Activated T-helper 1 cell treated with Interleukin-2 at 50 U/mL for 16 hours (primary cell): ENCODE measurements at regions not wholly inside any gene's neighbourhood (a gene's known extent, or its start where the extent isn't known, plus 50 kb on each side); places are given as distances from the start of the nearest gene placed in this dataset.

Experiments used
- DNase-seq: peaks from one replicate; pipeline ENCODE4 v3.0.0-alpha.2; 2020; ENCODE audit warnings: low read depth

DNA sequence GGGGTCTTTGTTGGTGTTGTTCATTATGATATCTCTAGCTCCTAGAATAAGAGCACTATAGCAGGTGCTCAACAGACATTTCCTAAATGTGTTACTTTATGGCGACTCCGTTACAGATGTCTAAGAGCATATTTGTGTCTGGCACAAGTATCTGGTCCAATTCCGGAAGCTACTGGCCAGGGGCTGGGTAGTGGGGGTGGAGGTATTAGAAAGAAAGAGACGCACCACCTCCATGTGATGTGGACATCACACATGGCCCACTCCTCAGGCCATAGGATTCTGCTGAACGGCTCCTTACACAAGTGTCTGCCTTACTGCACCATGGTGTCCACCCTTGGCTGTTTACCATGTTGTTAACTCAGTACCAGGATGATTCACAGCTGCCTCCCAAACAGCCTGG, 296.8 kb upstream of the MKI67 start:
- DNase-seq = no peak

DNA sequence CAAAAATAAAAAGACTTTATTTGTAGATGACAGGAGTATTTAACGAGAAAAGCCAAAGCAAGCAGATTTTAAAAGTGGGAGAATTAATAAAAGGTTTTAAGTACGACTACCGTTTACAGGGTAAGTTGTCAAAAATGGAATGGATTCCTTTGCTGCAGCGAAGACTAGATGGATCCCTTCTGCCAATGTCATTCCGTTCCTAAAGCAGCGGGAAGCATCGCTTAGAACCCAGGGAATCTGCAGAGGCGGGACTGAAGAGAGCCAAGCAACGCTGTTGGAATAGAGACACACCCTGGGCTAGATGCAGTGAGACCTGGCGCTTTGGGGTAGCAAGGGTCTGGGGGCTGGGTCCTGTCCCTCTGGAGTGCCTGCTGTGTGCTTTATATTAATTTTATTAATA, 303.1 kb upstream of the MKI67 start:
- no peak for DNase-seq

DNA sequence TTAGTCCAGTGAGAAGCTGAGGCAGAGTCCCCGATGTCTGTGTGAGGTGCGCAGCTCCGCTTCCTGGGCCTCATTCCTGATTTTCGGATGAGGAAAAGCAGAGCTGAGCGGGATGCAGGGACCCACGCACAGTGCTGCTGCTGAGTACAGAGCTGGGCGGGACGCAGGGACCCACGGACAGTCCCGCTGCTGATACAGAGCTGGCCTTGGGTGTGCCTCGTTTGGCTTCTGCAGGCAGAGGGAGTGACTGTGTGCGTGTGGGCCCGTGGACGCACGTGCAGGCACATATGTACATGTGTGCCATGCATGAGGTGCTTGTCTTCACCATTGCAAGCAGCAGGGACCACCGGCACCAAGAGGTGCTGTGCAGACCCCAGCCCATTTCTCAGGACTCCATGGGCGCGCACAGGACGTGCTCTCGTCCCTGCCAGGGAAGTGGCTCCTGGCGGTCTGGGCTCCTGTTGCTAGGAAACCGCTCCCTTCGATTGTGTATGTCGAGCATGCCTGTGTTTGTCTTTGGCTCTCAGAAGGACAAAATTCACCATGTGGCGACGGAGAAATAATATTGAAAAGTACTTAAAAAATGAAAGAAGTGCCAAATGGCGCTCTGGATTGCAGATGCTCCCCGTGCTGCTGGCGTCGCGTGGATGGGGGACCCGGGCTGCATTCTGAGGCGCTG, 303.8 kb upstream of the MKI67 start:
- DNase-seq = no peak

DNA sequence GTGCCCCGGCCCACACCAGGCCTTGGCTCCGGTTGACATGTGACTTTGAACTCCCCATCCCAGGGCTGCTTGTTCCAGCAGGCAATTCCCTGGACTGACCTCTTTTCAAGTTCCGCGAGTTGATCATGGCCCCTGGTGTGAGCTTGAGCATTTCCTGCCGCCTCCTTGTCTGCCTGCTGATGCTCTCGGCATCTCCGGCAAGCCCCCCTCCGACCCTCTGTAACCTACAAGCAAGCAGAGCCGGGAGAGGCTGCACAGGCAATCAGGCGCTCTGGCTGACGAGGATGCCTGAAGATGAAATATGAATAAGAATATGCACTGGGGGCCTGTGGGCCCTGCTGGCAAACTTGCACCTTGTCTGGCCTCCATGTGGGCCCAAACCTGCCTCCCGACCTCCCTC, 304.9 kb upstream of the MKI67 start:
- DNase-seq = no peak

DNA sequence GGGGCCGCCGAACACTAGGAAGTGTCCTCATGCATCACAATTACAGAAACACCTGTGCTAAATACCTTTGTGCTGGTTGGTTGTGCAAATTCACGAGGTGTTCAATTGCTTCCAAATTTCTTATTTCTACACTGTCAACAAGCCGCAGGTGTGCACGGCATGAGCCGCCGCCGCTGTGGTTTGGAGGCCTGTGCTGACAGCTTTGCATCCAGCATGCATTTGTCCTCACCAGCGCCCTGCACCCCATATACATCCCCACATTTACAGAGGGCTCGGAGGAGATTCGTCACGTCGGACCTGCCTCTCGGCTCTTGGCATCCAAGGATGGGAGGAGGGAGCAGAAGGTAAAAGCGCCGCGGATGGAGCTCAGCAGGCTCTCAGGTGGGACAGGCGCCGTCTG, 305.3 kb upstream of the MKI67 start:
- no peak for DNase-seq

DNA sequence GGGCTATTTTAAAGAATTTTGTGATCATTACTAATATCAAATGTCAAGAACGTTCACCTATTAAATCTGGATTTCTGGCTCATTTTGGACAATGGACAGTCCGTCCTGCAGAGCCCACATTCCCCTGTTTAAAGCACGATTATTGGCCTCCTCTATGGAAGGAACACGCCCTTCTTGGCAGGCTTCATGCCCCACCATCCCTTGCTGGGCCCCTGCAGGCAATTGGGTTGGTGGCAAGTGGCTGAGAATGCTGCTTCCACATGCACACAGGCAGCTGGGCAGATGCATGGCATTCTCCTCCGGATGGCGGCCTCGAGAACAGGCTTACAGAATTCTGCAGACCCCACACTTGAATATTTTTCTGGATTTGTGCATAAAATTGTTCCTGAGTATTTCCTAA, 305.8 kb upstream of the MKI67 start:
- no peak for DNase-seq

DNA sequence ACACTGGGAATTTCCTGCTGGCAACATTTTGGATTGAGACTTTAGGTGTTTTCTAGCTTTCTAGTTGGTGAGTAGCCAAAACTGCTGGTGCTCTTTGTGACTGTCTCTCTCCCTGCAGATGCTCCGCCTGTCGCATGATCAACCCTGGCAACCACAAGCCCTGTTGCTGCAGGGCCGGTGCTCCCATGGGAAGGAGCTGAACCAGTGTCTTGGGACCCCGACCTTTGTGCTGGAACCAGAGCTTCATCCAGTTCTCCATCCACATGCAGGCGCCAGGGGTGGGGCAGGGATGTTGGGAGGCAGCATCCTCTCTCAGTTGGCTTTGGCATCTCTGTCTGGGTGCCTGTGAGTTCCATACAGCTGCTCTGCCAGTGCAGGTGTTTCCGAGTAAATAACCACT, 306.2 kb upstream of the MKI67 start:
- DNase-seq = no peak

DNA sequence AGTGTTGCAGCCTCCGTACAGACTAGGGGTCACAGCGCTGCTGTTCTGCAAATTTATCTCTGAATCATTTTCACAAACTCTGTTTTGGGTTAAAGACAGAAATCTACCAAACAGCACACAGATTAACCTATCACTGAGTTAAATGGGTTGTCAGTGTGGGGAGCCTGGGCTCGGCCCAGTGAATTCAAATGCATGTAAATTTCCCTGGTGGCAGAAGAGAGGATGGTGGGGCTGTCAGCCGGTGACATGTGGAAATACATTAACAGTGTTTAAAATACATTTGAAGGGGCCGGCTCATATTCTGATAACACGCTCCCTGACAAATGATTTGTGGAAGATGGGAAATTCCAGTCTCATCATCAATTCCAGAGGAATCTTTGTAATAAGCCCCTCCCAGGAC, 309.6 kb upstream of the MKI67 start:
- no peak for DNase-seq

DNA sequence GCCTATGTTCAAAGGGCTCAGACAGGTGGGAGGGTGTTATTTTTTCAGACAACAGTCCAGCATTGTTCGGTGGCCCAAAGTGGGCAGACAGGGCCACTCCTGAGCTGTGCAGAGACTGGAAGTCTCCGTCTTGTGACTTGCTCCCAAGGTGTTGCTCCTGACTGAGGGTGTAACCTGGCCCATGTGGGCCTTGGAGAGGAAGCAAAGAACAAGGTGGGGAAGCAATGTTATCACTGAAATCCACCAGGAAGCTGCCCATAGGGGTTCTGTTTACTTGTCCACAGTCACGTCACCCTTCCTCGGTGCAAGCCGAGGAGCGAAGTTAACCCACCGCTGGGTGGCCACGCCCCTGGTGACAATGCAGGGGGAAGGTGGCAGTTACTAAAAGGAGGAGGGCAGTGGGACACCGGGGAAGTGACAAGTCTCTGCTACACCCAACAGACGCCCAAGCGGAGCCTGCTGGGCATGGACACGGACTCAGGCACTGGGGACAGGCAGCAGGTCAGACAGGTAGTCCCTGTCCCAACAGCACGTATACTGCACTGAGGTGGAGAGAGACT, 311.6 kb upstream of the MKI67 start:
- DNase-seq = no peak

DNA sequence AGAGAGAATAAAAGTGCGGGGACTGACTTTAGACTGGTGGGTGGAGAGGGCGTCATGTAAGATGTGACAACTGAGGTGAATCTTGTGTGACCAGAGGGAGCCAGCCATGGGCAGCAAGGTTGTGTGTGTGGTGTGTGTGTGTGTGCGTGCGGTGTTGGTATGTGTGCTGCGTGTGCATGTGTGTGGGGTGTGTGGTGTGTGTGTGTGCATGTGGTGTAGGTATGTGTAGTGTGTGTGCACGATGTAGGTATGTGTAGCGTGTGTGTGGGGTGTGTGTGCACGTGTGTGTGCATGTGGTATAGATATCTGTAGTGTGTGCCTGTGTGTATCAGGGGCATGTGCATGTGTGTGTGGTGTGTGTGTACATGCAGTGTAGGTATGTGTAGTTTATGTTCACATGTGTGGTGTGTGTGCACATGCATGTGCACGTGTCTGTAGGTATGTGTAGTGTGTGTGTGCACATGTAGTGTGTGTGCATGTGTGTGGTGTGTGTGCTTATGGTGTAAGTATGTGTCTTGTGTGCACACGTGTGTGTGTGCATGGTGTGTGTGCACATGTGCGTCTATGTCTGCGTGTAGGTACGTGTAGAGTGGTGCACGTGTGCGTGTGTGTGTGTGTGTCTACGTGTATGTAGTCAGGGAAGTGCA, 312.3 kb upstream of the MKI67 start:
- no peak for DNase-seq

DNA sequence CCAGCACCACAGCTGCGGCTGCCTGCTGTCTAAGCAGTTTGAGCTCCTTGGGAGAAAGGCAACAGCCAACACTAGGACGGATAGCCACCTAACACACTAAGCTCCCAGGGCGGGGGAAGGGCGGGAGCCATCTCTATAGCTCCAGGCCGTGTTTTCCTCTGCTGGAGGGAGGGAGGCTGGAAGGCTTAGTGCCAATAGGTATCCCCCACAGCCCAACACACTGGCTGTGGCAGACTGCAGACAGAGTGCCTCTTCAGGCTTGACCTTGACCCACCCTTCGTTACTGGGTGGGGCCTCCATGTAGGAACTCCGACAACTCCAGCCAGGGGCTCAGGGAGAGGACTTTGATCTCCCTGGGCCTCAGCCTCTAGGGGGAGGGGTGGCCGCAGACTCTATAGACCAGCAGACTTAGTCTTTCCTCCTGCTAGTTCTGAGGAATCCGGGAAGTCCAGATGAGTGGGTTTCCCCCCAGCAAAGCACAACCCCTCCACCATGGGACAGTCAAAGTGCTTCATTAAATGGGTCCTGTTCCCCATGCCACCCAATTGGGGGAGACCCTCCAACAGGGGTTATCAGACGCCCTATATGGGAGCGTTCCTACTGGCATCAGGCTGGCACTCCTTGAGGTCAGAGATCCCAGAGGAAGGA, 314.4 kb upstream of the MKI67 start:
- DNase-seq = no peak

DNA sequence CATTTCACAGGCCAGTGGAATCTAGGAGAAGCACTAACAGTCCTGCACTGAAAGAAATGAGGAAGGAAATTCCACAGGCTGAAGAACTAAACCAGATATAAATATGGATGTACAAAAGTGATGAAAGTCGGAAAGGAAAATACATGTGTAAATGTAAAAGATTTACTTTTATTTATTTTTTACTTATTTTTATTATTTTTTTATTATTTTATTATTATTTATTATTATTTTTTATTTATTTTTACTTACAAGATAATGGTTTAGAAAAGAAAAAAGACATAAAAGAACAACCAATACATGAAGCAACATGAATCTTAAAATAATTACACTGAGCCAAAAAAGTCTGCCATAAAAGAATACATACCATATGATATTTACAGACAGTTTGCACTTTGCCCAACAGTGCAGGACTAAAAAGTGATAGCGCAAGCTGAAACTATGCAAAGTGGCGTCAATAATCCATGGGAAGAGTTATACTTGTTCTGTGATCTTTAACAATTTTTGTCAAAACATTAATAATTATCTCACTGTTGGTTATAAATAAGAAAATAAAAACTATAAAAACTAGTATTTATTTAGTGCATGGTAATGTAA, 317.8 kb upstream of the MKI67 start:
- DNase-seq = no peak

DNA sequence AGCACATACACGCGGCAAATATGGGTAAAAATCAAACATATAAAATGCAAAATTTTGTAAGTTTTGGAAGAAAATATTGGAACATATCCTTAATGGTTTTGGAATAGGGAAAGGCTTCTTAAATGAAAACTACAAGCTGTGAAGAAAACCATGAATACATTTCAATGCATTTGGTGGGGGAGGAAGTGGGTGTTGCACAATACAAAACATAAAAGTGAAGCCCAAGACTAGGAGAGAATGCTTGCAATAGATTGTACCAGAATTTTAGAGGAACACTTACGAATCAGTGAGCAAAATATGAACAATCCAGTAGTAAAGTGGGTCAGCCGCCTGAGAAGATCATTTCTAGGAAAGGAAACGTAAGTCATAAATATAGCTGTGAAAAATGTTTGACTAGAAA, 322.6 kb upstream of the MKI67 start:
- DNase-seq = no peak

DNA sequence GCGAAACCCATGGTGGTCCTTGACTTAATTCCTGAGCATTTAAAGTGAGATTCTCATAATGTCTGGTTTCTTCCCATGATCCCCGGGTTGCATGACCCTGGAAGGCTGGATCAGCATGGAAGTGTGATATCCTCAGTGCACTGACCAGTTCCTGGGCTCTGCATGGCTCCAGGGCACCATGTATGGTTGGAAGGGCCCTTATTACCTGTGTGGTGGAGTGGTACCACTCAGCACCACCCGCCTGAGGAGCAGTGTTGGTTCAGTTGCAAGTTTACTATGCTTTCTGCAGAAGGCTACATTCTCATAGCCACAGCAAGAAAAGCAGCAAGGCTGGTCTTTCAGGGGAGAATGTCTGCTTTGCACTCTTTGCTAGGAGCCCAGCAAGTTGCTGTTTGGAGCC, 325.7 kb upstream of the MKI67 start:
- no peak for DNase-seq

DNA sequence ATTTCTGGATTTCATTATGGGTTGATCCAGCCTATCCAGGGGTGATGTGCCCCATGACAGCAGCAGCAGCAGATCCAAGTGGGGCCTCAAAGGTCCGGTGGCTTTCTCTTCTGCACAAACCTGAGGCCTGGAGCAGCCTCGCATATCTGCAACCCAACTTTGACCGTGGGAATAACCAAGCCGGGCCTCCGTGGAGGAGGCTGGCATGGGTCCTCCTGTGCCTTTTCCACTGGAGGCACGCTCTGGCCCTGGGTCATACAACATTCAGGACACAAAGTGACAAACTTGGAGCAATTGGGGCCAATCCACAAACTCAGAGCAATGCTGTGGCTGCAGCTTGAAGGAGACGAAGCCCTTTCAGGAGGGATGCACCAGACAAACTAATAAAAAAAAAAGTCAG, 330.0 kb upstream of the MKI67 start:
- DNase-seq = no peak

DNA sequence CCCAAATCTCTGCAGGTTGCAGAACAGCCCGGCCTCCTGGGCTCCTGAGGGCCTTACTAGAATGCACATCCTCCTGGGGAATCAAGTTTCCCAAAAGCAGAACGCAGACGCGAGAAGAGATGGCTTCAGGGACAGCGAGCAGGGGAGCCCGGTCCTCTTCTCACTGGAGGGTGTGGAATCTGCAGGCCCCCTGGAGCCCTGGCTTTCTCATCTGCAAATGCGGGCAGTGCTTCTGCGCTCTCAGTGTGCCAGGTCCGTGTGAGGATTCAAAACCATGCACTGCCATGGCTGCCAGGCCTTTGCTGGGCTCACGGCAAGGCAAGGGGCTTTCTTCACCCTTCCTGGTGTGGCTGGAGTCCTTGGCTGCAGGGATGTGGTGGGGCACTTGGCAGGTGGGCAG, 330.9 kb upstream of the MKI67 start:
- no peak for DNase-seq

DNA sequence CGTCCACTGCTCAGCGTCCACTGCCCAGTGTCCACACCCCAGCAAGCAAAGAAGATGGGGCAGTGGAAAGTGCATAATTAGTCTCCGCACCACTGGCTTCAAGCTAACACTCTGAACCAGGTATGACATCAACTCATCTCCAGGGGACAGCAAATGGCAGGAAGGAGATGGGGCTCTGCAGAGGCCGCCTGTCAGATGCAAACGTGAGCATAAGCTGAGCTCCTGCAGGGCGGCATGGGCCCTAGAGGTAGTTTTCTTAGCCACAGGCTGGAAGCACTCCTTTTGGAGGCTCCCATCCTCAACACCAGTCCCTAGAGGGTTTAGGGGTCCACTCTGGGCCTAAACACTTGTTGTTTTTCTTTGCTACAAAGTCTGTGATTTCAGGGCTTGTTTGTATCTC, 335.8 kb upstream of the MKI67 start:
- no peak for DNase-seq

DNA sequence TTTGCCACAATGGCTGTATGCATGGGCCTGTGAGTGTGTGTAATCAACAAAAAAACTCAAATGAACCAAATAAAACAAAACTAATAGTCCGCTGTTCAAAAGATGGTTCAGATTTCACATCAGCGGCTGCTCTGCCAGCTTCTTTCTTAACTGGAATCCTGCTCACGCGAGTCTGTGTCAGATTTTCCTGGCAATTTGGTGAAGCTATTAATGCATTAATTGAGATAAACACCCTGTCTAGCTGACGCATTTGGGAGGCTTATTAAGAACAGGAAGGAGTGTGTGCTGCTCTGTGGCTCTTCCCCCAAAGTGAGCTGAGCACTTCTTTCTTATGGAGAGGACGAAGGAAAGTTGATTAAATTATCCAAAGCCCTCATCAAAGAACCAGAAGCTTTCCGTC, 336.6 kb upstream of the MKI67 start:
- no peak for DNase-seq

DNA sequence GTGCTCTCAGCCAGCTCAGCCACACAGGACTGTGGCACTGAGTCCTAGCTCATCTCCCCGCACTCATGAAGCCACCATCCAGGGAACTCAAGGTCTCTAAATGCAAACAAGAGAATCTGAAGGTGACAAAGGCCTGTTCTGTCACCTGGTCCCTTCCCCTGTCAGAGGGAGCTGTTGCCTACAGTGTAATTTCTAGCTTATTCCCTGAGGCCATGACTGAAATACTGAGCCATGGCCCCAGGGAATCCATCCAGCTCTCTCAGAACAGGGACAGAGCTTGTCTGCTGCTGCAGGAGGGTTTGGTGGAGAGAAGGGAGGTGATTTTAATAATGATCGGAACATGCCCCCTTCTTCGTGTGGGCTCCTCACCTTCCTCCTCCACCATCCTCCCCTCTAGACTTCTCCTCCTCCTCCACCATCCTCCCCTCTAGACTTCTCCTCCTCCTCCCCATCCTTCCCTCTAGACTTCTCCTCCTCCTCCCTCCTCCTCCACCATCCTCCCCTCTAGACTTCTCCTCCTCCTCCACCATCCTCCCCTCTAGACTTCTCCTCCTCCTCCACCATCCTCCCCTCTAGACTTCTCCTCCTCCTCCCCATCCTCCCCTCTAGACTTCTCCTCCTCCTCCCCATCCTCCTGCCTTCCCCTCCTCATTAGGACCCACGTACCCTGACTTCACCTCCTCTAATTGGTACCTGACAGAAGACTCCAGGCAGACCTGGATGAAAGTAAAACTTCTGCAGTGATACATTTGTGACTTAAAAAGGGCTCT, 338.0 kb upstream of the MKI67 start:
- DNase-seq = no peak

DNA sequence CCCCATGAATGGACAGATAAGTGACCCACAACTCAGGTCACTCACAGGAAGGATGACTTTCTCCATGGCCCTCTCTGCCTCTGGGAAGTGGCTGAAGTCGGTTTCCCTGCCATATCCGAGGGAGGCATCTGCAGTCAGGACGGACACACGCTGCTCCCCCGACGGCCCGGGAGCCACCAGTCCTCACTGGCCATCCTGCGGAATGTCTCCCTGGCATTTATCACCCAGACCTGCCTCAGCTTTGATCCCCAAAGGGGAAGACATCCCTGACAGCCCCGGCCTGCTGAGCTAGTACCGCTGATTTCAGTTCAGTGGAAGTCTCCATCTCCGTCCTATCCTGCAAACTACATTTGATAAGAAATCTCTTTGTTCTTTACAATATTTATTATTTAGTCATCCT, 339.5 kb upstream of the MKI67 start:
- no peak for DNase-seq

DNA sequence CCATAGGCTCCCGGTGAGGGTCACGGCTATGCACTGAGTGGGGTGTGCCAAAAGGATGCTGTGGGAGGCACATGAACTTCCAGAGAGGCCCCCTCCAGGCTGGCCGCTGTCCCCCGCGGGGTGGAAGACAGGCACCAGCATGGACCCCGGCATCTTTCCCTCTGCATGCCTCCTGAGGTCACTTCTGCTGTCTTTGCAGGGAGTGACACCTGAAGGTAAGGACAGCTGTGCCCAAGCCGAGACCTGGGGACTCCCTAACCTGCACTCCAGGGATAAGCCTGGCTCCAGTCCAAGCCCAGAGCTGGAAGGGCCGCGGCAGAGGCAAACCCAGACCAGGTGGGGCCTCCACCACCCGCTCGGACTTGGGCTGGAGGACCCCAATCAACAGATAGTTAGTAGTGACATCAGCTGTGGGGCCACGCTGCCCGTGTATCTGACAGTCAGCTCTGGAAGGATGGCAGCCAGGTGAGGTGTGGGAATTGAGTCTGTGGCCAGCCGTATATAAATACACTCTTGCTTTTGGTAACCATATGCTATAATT, 340.7 kb upstream of the MKI67 start:
- no peak for DNase-seq

DNA sequence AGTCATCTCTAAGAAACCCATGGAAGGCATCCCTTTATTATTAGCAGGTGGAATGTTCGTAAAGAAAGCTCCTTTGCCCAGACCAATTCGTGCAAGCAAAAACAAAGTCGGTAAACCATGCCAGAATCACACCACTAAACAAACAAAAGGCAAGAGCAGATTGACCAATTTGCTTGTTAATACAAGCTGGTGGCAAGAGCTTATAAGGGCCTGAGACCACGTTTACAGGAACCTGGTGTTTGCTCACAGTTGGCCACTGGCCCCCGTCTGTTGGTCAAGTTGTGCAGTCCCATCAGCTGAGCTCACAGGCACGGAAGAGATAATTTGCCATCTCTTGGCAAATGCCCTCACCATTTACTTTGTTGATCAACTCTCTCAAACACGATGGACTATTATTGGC, 342.2 kb upstream of the MKI67 start:
- DNase-seq = no peak
